Neural progenitor cell (in vitro differentiated cells): ENCODE measurements at regions not wholly inside any gene's neighbourhood (a gene's known extent, or its start where the extent isn't known, plus 50 kb on each side); places are given as distances from the start of the nearest gene placed in this dataset.
A peak's percentile ranks its signal among the peaks of the same experiment; 100 is the strongest.

Experiments used
- DNase-seq: peaks from one replicate; pipeline ENCODE4 v3.0.0-alpha.2; 2016; ENCODE audit warnings: low spot score
- H2AFZ ChIP-seq: fragments of 200-600 bp; sonication (generic); replicated peaks from 2 replicates; pipeline ENCODE4 v1.6.1; 2016; ENCODE audit warnings: antibody characterized with exemption
- H3F3A ChIP-seq: fragments of 200-600 bp; sonication (generic); 2 replicates; pipeline ENCODE4 v1.6.1; 2016; ENCODE audit warnings: antibody characterized with exemption, low read depth
- H3K27ac ChIP-seq: fragments of 200-600 bp; sonication (generic); 2 replicates; pipeline ENCODE4 v1.5.1; 2016; ENCODE audit warnings: mild to moderate bottlenecking
- H3K27me3 ChIP-seq: fragments of 200-600 bp; sonication (generic); 2 replicates; pipeline ENCODE4 v1.6.1; 2016; ENCODE audit warnings: mild to moderate bottlenecking, moderate library complexity
- H3K36me3 ChIP-seq: fragments of 200-600 bp; sonication (generic); 2 replicates; pipeline ENCODE4 v1.5.1; 2016
- H3K4me1 ChIP-seq: fragments of 200-600 bp; sonication (generic); 2 replicates; pipeline ENCODE4 v1.6.1; 2016; ENCODE audit warnings: mixed run types
- H3K4me2 ChIP-seq: fragments of 200-600 bp; sonication (generic); 2 replicates; pipeline ENCODE4 v1.6.1; 2016
- H3K4me3 ChIP-seq: fragments of 200-600 bp; sonication (generic); 2 replicates; pipeline ENCODE4 v1.5.1; 2016
- H3K79me2 ChIP-seq: fragments of 200-600 bp; sonication (generic); 2 replicates; pipeline ENCODE4 v1.6.1; 2016; ENCODE audit warnings: low read depth
- H3K9ac ChIP-seq: fragments of 200-600 bp; sonication (generic); 2 replicates; pipeline ENCODE4 v1.6.1; 2016
- H3K9me3 ChIP-seq: fragments of 200-600 bp; sonication (generic); 2 replicates; pipeline ENCODE4 v1.5.1; 2016; ENCODE audit warnings: low read depth
- H4K20me1 ChIP-seq: fragments of 200-600 bp; sonication (generic); 2 replicates; pipeline ENCODE4 v1.6.1; 2016; ENCODE audit warnings: low read depth
- H3K27ac Mint-ChIP-seq: 3 replicates; pipeline ENCODE4 v1.8.0; 2021; ENCODE audit warnings: mixed read lengths
- H3K27me3 Mint-ChIP-seq: 2 replicates; pipeline ENCODE4 v1.8.0; 2022; ENCODE audit warnings: low read depth, mild to moderate bottlenecking, inconsistent platforms, moderate library complexity, mixed read lengths; ENCODE audit not compliant: insufficient read depth
- H3K36me3 Mint-ChIP-seq: 3 replicates; pipeline ENCODE4 v1.8.0; 2021; ENCODE audit warnings: mixed read lengths
- H3K4me1 Mint-ChIP-seq: 3 replicates; pipeline ENCODE4 v1.8.0; 2021; ENCODE audit warnings: mixed read lengths
- H3K4me3 Mint-ChIP-seq: 3 replicates; pipeline ENCODE4 v1.8.0; 2021; ENCODE audit warnings: mild to moderate bottlenecking, moderate library complexity, mixed read lengths
- H3K9me3 Mint-ChIP-seq: 3 replicates; pipeline ENCODE4 v1.8.0; 2020; ENCODE audit warnings: mixed read lengths
- EZH2 ChIP-seq: fragments of 200-600 bp; sonication (generic); IDR thresholded peaks from 2 replicates; pipeline ENCODE4 v1.6.1; 2017; ENCODE audit warnings: antibody characterized with exemption, mild to moderate bottlenecking, moderate library complexity
- EZH2phosphoT487 ChIP-seq: fragments of 200-600 bp; sonication (generic); IDR thresholded peaks from 2 replicates; pipeline ENCODE4 v1.6.1; 2017; ENCODE audit warnings: antibody characterized with exemption
- TF ChIP-seq, protein P1 (sequence below): fragments of 200-600 bp; sonication (generic); IDR thresholded peaks from 2 replicates; pipeline ENCODE4 v1.5.1; 2017; ENCODE audit warnings: antibody characterized with exemption, mild to moderate bottlenecking

- H3K9me3 ChIP-seq = no peaks in the 10 kb centered on the region
- peaks cover 3% of the 10 kb centered on the region for H3K27me3 Mint-ChIP-seq
- no peak overlapping the region for H3K4me2 ChIP-seq
- H3K4me3 ChIP-seq = no peak overlapping the region
- no peak overlapping the region for H3K4me3 Mint-ChIP-seq
- H2AFZ ChIP-seq = no peak overlapping the region
- peak overlapping the region; percentile 40 for H3K27ac Mint-ChIP-seq
- H3K79me2 ChIP-seq = no peaks in the 10 kb centered on the region
- no peaks in the 10 kb centered on the region for H3K36me3 Mint-ChIP-seq
- H3K9ac ChIP-seq = no peak overlapping the region
- no peaks in the 10 kb centered on the region for H3F3A ChIP-seq
- H3K36me3 ChIP-seq = no peaks in the 10 kb centered on the region
- H3K4me1 ChIP-seq = no peaks in the 10 kb centered on the region
- H4K20me1 ChIP-seq = no peaks in the 10 kb centered on the region
- H3K27me3 ChIP-seq = no peaks in the 10 kb centered on the region
- no peak overlapping the region for H3K27ac ChIP-seq
- DNase-seq = no peak
- peaks cover 11% of the 10 kb centered on the region for H3K4me1 Mint-ChIP-seq
- TF ChIP-seq EZH2phosphoT487 (no peak), EZH2 (no peak)
- TF ChIP-seq, protein P1, sequence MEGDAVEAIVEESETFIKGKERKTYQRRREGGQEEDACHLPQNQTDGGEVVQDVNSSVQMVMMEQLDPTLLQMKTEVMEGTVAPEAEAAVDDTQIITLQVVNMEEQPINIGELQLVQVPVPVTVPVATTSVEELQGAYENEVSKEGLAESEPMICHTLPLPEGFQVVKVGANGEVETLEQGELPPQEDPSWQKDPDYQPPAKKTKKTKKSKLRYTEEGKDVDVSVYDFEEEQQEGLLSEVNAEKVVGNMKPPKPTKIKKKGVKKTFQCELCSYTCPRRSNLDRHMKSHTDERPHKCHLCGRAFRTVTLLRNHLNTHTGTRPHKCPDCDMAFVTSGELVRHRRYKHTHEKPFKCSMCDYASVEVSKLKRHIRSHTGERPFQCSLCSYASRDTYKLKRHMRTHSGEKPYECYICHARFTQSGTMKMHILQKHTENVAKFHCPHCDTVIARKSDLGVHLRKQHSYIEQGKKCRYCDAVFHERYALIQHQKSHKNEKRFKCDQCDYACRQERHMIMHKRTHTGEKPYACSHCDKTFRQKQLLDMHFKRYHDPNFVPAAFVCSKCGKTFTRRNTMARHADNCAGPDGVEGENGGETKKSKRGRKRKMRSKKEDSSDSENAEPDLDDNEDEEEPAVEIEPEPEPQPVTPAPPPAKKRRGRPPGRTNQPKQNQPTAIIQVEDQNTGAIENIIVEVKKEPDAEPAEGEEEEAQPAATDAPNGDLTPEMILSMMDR = no peak
- peaks cover 5% of the 10 kb centered on the region for H3K9me3 Mint-ChIP-seq
These were observed 472.3 kb downstream of the BRD1 start for GRCh38 chr22:49355211-49355920.

GRCh38 chr22:49354516-49355210 is 473.0 kb downstream of the BRD1 start:
- Histone ChIP-seq H3K27ac (no peak overlapping the region), H4K20me1 (no peaks in the 10 kb centered on the region), H3K36me3 (no peaks in the 10 kb centered on the region), H3K4me1 (no peaks in the 10 kb centered on the region), H3K27me3 (no peaks in the 10 kb centered on the region), H3K9me3 (no peaks in the 10 kb centered on the region), H2AFZ (no peak overlapping the region), H3K4me2 (no peak overlapping the region), H3F3A (no peaks in the 10 kb centered on the region), H3K79me2 (no peaks in the 10 kb centered on the region), H3K4me3 (no peak overlapping the region), H3K9ac (no peak overlapping the region)
- Mint-ChIP-seq H3K27ac (no peak overlapping the region), H3K4me1 (peaks cover 11% of the 10 kb centered on the region), H3K4me3 (no peak overlapping the region), H3K36me3 (no peaks in the 10 kb centered on the region), H3K9me3 (peaks cover 5% of the 10 kb centered on the region), H3K27me3 (peaks cover 3% of the 10 kb centered on the region)
- no peak for DNase-seq
- no peak for TF ChIP-seq EZH2

DNA sequence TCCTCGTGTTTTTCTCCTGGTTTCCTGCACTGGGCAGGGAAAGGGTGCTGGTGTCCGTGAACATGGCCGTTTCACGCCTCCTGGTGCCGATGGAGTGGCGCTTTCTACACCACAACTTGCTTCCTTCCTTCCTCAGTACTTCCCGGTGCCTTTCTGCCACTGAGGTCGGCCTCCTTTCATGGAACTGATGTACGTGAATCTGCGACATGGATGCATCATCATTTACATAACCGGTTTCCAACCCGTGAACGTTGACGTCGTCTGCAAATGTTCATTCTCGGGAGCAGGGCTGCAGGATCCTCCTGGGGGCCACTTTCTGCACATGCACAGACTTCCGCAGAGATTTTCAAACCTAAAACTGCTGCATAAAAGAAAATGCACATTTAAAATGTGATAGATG is 474.4 kb downstream of the BRD1 start:
- H3K4me3 Mint-ChIP-seq = no peak overlapping the region
- TF ChIP-seq EZH2phosphoT487 (no peak), EZH2 (no peak)
- TF ChIP-seq, protein P1 = no peak
- no peaks in the 10 kb centered on the region for H4K20me1 ChIP-seq
- H3K27me3 ChIP-seq = no peaks in the 10 kb centered on the region
- no peak overlapping the region for H3K27ac Mint-ChIP-seq
- no peak overlapping the region for H3K9ac ChIP-seq
- H3K36me3 ChIP-seq = no peaks in the 10 kb centered on the region
- no peaks in the 10 kb centered on the region for H3K36me3 Mint-ChIP-seq
- no peak overlapping the region for H3K4me3 ChIP-seq
- H3K4me1 ChIP-seq = no peaks in the 10 kb centered on the region
- no peaks in the 10 kb centered on the region for H3F3A ChIP-seq
- H3K79me2 ChIP-seq = no peaks in the 10 kb centered on the region
- no peak overlapping the region for H3K27ac ChIP-seq
- H3K4me1 Mint-ChIP-seq = peaks cover 11% of the 10 kb centered on the region
- DNase-seq = no peak
- H3K27me3 Mint-ChIP-seq = peaks cover 2% of the 10 kb centered on the region
- H2AFZ ChIP-seq = no peak overlapping the region
- peaks cover 5% of the 10 kb centered on the region for H3K9me3 Mint-ChIP-seq
- no peak overlapping the region for H3K4me2 ChIP-seq
- no peaks in the 10 kb centered on the region for H3K9me3 ChIP-seq
